Myocyte (in vitro differentiated cells): ENCODE measurements at regions not wholly inside any gene's neighbourhood (a gene's known extent, or its start where the extent isn't known, plus 50 kb on each side); places are given as distances from the start of the nearest gene placed in this dataset.

Experiments
- DNase-seq: peaks from one replicate; pipeline ENCODE4 v3.0.0-alpha.2; 2012; ENCODE audit warnings: low read depth

DNA sequence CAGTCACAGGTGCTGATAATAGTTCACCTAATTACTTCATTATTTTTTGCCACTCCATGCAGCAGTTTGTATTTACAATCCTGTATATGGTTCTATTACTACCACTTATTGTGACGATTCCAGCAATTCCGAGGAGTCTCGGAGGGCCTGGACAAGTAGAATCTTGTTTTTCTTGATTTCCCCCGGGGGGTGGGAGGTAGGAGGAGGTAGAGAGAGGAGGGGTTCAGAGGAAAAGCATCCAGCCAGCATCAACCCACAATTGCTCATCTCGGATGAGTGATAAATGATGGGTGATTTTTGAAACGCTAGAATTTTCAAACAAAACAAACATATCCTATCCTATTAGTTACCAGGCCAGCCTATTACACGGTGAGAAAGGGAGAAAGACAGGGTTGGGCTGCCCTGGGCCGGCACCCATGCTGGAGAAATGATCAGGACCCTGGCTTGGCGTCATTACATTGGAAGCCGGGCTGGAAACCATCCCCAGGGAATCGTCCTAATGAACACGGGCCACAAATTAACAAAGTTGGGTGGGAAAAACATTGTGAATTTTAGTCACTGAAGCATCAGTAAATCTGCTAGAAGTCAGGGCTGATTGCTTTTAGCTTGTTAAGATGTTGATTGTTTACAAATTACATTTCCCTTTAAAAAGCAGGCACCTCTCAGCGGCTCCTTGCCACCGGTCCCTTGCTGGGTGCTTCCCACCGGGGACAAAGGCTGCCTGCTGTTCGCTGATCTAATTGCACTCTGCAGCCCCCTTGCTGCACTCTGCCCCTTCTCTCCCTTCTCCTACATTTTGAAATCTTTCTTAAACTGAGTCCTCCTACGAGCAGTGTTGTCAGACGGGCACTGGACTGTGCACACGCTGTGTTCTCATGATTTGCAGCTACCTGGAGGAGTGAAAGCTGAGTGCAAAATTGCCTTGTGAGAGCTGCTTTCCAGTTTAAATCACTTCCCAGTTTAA lies 95.5 kb downstream of the FAM204A start:
- no peak for DNase-seq

DNA sequence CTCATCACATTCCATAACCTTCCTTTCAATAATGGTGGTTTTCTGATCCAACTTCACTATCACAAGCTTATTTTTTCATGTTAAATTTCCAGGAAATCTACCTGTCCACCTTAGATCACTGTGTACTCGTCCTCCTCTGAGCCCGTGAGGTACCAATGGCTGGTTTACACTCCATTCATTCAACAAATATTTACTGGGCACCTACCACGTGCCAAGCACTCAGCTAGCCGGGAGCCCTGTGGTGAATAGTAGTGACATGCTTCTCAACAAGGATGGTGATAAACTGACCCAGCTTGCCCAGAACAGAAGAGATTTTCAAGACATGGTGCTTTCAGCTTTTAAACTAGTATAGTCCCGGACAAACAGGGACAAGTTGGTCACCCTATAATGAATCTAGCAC lies 98.2 kb downstream of the FAM204A start:
- DNase-seq: no peak

DNA sequence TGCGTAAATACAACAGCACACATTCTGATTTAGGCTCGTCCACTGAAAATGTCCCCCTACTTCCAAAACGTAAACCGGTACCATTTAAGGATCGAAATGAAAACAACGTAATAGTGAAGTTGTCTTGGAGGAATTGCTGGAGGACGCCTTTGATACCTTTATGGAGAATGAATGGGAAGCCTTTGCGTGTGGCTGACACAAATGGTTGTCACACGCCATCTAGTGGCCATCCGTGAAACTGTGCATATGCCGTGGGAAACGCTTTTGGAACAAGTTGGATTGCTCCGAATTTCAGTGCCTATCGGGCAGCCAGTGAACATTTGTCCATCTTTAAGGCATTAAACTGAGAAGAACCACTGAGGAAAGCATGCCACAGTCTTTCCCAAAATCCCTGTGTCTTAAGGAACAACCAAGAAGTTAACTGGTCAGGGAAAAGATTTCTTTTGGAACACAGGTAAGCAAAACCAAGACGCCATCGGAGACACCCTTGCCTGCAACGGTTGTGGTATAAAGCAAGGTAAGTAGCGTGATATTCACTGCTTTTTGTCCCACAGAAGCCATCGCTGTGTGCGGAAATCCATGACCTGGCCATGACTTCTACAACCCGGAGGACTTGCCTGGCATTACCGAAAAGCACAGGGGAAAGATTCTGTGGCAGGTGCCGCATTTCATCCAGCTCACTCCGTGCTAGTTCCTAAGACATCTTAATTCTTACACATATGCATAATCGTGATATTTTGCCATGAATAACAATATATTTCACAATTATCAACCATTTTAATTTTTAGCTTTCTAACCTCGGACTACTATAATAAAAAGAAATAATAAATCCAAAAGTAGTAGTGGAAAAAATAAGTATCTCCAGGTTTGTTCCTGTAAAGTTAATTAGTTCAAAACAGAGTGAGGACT lies 100.6 kb downstream of the FAM204A start:
- peak; percentile 87 for DNase-seq

DNA sequence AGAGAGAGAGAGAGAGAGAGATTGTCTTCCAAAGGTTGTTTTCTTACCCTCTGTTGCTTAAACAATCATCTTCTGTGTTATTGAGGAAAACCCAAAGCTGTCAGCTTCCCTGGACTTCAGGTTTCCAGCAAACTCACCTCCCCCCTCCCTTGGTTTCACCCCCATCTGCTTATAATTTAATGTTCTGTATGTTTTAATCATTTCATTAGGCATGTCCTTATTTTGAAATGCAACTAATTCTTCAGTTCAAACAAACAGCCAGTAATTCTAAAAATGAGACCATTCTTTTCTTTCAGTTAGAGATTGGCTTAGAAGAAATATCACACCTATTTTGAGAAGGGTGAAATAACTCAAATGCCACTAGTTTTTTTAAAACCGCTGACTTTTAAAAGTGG lies 102.9 kb downstream of the FAM204A start:
- DNase-seq: no peak

DNA sequence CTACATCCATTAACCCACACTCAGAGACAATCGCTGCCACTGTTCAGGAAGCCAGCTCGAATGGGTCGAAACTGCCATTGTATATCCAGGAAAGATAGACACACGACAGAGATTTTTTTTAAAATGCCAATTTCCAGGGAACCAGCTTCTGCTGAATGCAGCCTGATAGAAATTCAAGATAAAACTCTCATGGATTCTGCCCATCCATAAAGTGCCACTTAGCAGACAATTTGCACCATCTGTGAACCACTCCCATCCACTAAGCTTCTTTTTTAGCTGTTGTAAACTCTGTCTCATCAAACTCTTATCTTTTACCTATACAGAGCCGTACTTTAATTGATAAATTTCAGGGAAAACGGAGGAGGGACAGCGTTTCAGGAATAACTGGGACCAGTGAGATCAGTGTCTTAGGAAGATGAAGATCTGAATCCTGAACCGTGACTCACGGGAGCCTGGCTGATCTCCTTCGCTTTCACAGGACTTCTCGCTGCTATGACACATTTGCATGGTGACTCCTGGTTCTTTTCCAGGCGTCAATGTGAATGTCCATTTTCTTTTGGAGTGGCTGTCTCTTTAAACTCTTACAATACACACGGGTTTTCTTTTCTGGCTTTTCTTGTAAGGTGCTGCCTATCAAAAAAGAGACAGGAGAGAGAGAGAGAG lies 103.4 kb downstream of the FAM204A start:
- DNase-seq: peak; percentile 18

DNA sequence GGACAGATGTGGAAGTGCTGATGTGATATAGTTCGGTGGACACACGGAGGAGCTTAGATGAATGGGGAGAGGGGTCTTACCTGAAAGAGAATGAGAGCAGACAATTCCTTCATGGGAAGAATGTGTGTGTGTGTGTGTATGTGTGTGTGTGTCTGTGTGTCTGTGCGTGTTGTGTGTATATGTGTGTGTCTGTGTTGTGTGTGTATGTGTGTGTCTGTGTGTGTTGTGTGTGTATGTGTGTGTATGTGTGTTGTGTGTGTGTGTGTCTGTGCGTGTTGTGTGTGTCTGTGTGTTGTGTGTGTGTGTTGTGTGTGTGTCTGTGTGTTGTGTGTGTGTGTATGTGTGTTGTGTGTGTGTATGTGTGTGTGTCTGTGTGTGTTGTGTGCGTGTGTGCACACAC lies 104.2 kb downstream of the FAM204A start:
- no peak for DNase-seq

DNA sequence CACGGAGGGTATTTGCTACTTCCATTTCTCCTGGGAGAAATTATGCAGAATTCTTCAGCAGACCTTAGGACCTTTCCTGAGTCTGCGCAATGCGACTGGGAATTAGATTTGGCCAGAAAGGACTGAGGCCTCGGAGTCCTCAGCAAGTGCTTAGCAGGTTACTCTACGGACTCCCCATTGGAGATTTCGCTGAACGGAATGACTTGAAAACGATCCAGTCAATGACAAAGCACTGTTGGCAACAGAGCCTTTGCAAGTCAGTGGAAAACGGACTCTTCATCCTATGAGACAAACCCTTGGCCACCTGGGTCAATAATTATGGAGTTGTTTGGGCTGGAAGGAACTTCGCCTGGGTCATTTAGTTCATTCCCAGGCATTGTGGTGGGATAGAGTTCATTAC lies 107.4 kb downstream of the FAM204A start:
- DNase-seq: no peak

DNA sequence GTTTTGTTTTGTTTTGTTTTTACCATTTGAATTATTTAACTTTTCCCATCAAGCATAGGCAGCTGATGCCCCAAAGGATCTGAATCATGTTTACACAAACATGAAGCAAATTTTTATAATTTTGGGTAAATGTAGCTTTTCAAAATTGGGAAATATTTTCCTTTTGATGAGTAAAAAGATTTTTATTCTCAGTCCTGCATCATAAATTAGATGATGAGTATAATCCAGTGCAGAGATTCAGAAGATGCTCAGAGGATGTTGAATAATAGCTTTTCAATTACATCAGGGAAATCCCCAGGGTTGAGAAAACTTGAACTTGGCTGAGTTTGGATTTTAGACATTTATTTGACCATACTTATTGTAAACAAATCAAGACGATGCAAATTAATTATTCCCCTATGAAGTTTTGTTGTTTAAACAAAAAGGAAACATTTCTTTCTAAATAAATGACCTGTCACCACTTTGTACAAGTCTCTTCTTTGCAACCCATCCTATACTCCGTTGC lies 121.7 kb downstream of the FAM204A start:
- DNase-seq: no peak

DNA sequence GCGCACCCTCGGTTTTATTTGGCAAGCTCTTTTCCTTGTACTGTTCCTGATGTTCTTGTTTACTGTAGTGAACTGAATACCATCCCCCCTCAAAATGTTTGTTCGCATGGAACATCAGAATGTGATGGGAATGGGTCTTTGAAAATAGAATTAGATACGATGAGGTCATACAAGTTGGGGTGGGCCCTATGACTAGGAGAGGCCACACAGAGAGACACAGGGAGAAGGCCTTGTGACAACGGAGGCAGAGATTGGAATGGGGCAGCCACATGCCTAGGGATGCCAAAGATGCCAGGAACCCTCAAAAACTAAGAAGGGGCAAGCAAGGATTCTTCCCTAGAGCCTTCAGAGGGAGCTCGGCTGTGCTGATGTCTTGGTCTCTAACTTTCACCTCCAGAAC lies 123.6 kb downstream of the FAM204A start:
- no peak for DNase-seq

DNA sequence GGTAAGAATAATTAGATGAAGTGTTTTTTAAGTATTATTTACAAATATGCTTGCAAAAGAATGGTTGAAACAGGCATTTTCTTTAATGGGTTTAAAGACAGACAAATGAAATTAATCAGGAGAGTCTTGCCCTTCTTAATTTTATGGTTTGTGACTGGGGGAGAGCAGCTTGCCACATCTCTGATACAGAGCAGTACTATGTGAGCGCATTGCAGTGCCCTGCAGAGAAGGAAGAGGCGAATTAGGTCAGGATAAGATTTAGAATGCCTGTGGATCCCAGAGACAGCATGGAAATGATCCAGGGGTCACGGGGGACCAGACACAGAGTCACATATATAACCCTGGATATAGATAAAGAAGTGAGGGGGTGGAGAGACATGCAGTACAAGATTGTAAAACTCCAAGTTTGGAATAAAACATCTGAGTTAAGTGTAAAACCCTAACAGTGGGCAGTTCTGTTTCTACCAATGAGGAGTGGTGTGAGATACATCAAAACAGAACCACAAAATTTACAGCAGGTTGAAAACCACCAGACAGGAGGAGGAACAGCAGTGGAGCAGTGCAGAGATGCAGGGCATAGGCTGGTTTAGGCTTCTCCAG lies 125.5 kb downstream of the FAM204A start:
- DNase-seq: no peak

DNA sequence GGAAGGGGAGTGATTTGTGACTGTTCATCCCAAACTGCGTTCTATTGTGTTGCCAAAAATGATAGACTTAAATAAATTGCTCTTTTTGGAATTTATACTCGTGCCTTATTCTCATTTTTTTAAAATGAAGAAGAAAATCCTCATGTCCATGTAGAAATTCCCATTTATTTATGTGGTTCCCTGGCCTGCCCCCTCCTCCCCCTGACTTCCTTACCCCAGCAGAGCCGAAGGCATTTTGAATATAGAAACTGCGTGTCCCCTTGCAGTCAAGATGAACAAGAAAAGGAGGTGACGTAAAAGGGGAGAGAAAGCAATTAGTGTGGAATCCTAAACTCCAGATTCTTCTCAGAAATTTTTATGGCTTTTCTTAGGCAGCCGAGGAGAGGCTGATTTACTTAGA lies 126.1 kb downstream of the FAM204A start:
- DNase-seq: no peak

DNA sequence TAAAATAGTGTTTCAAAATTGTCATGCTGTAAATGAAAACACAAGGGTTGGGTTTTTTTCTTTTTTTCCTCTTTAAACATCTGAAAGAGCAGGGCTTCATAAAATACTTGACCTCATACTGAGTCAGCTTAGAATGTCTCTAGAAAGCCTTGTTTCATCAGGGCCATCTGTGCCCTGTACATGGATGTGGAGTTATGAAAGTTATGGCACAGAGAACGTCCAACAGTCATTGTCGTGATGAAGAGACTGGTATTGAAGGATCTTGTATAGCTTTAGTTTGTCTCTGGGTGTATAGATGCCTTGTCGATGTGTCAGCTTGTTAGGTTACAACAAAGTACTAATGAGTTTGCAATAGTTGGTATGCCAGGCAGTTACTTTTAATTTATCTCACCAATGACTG lies 127.3 kb downstream of the FAM204A start:
- no peak for DNase-seq

DNA sequence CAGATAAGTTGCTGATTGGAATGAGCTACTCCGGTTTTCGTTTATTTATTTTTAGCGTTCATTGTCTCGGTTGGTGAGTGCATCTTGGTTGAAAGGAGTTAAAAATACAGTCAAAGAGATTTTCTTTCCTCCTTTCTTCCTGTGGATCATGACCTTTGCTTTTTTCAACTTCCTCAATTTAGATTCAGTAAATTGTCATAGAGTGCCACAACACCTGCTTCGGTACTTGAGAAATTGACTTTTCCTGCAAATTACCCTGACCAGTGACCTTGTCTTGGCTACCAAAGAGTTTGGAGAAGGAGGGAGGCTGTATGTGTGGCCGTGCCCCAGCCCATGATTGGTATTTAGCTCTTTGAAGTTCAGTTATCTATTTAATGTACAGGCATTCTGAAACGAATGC lies 128.7 kb downstream of the FAM204A start:
- DNase-seq: no peak

DNA sequence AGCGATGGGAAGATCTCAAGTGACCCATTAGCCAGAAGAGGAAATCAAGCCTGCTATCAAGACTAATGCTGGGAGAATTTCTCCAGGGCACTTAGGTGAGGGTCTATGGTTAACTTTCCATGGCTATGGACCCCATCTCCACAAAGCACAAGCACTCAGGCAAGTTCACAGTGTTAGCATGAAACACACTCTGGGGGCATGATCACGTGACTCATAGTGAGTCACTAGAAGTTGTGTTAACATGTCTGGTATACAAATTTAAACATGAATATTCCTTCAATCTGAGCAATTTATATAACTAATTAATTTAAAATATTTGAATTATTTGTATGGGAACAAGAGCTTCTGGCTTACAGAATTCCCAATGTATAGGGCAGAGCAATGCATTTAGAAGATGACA lies 131.8 kb downstream of the FAM204A start:
- DNase-seq: no peak

DNA sequence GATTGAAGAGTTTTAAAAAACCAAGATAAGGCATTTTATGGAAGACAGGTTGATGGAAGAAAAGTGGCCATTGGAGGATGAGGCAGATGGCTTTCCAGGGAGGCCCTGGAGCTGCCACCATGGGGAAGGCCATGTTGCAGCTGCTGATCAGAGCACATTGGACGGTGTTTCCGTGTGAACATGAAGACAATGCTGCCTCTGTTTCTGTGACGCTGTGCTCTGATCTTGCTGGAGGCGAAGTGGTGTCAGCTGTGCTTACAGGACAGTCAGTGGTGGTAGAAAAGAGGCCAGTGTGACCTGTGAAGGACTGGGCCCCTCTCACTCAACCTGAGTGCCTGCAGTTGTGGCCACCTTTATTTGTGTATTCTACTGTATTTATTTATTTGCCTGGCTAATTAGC lies 132.9 kb downstream of the FAM204A start:
- no peak for DNase-seq

DNA sequence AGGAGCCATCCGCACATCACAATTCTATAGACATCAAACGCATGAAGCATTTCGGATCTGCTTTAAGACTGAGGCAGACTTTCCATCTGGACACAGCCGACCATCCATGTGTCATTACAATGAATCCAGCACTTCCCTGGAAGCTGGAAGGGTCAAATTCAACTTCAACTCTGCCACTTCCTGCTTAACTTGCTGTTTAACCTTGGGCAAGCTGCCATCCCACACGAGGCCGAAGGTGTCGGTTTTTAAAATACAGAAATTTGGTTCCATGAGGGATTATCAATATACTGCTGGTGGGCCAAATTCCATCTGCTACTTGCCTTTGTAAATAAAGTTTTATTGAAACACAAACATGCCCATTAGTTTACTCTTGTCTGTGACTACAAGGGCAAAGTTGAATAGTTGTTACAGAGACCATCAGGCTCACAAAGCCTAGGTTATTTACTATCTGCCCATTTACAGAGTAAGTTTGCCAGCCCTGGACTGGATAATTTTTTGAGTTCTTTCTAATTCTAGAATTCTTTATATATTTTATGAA lies 134.6 kb downstream of the FAM204A start:
- no peak for DNase-seq

DNA sequence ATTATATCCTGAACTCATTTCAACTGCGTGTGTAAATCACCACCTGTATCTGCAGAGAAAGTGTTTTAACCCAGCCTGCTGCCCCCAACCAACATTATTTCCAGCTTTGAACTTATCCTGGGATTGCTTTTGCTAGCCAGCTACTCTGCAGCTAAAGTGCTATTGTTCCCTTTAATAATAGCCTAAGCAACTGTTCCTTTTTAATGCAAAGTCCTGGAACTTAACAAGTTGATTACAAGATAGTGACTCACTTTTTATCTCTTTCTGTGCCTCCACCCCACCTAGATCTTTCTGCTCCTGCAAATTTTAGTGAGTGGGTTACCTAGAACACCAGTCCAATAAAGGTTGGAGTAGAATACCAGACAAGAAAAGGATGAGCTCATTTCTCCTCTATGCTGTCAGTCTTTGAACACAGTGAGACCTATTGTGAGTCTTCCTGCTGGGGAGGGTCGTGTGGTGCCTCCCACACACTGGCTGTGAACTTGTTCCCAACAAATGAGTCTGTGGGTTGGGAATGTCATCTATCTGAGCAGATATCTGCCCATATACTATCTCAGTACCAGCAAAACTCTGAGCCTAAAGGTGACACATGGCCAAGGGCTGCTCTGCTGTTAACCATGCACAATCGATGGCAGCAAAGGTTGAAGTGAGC lies 137.7 kb downstream of the FAM204A start:
- DNase-seq: no peak

DNA sequence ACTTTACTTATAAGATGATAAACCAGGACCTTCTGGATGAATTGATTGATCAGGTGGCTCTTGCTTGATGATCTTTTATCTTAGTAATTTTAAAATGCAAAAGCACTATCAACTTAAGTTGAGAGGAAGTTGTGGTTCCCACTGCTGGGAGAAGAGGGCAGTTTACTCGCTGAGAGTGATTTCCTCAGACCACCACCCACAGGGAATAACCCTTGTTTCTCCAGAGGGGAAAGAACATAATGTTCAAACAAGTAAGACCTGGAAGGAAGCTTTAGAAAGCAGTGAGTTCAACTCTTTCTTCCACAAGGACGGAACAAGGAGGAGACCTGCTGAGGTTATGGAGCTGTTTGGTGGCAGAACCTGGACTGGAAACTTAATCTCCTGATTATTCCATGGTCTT lies 138.7 kb downstream of the FAM204A start:
- no peak for DNase-seq

DNA sequence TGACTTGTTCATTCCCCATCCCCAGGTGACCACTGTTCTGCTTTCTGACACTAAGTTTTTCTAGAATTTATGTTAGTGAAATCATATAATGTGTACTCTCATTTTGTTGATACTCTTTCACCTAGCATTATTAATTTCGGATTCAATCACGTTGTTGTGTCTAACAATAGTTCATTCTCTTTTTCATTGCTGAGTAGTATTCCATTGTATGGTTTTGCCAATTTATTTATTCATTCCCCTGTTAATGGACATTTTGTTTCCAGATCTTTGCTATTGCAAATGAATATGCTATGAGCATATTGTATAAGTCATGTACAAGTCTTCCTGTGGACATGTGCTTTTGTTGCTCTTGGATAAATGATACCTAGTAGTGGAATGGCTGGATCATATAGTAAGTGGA lies 146.4 kb downstream of the FAM204A start:
- DNase-seq: no peak

DNA sequence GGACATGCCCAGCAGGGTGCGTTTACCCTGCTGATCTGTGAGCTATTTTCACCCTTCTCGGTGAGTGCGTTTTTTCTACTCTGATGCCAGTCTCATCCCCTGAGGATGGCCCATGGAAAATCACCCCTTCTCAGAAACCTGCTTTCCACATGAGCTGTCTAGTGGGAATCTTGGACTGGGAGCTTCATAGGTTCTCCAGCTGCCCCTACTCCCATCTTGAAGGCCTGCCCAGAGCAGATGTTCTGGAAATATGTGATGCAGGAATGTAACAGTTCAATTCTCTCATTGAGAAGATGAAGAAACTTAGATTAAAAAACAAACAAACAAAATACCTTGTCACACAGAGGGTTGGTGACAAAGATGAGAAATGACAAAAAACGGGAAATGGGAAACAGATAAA lies 146.9 kb upstream of the RAB11FIP2 start:
- DNase-seq: no peak
